A673 (cell line): ENCODE measurements at regions not wholly inside any gene's neighbourhood (a gene's known extent, or its start where the extent isn't known, plus 50 kb on each side); places are given as distances from the start of the nearest gene placed in this dataset.

Experiments
- BruUV-seq: library from RNA; stranded (reverse); fragments of 400-500 nt; replicated peaks from 2 replicates; lab custom pipeline; 2021; lab: Mats Ljungman, UMichigan
- CTCF ChIA-PET: fragments of 300-600 bp; sonication (Branson Sonifier 250); formaldehyde crosslinking; loops from one replicate; lab custom pipeline; 2022; ENCODE audit warnings: antibody characterized with exemption; lab: Charles Lee
- POLR2A ChIA-PET: fragments of 300-600 bp; sonication (Branson Sonifier 250); formaldehyde crosslinking; loops from one replicate; lab custom pipeline; 2022; ENCODE audit warnings: antibody characterized with exemption; ENCODE audit not compliant: low non-redundant PET; lab: Charles Lee
- DNase-seq: peaks from one replicate; pipeline ENCODE4 v3.0.0-alpha.2; 2015; ENCODE audit warnings: low spot score
- H3K27ac ChIP-seq: fragments of 200-600 bp; sonication (generic); 2 replicates; pipeline ENCODE4 v1.5.1; 2016; ENCODE audit warnings: mixed run types, low read depth, mild to moderate bottlenecking, mixed read lengths, antibody characterized with exemption, low read length; ENCODE audit not compliant: poor library complexity, severe bottlenecking
- H3K27me3 ChIP-seq: fragments of 200-600 bp; sonication (generic); replicated peaks from 2 replicates; pipeline ENCODE4 v1.6.1; 2017; ENCODE audit warnings: mixed run types, low read depth, mild to moderate bottlenecking, mixed read lengths, antibody characterized with exemption, low read length; ENCODE audit not compliant: insufficient read depth, poor library complexity
- H3K36me3 ChIP-seq: fragments of 200-600 bp; sonication (generic); 2 replicates; pipeline ENCODE4 v1.6.1; 2016; ENCODE audit warnings: mixed run types, mild to moderate bottlenecking, mixed read lengths, antibody characterized with exemption, low read length; ENCODE audit not compliant: insufficient read depth, poor library complexity, severe bottlenecking
- H3K4me1 ChIP-seq: fragments of 200-600 bp; sonication (generic); 2 replicates; pipeline ENCODE4 v1.6.1; 2017; ENCODE audit warnings: mixed run types, mild to moderate bottlenecking, mixed read lengths, antibody characterized with exemption, low read length; ENCODE audit not compliant: insufficient read depth, poor library complexity, severe bottlenecking
- H3K4me3 ChIP-seq: fragments of 200-600 bp; sonication (generic); 2 replicates; pipeline ENCODE4 v1.5.1; 2016; ENCODE audit warnings: low read depth, mixed run types, mild to moderate bottlenecking, mixed read lengths, low read length; ENCODE audit not compliant: poor library complexity, severe bottlenecking
- H3K9me3 ChIP-seq: fragments of 200-600 bp; sonication (generic); 2 replicates; pipeline ENCODE4 v1.6.1; 2016; ENCODE audit warnings: mixed run types, low read depth, mild to moderate bottlenecking, mixed read lengths, antibody characterized with exemption, low read length; ENCODE audit not compliant: poor library complexity, severe bottlenecking
- EZH2 ChIP-seq: fragments of 200-600 bp; sonication (generic); IDR thresholded peaks from 2 replicates; pipeline ENCODE4 v1.6.1; 2017; ENCODE audit warnings: borderline replicate concordance, low read depth, mild to moderate bottlenecking, mixed read lengths, antibody characterized with exemption, low read length; ENCODE audit not compliant: poor library complexity, severe bottlenecking
- intact Hi-C: fragments of 100-400 bp; cut with micrococcal nuclease; formaldehyde crosslinking; loops from one replicate; pipeline ENCODE4 v1.10.0; 2022; ENCODE audit not compliant: unreplicated experiment
- TF ChIP-seq, protein P1 (sequence below): fragments of 300-800, 200-600 bp; sonication (generic); conservative IDR thresholded peaks from 2 replicates; pipeline ENCODE4 v1.5.1; 2017; ENCODE audit warnings: low read depth, mild to moderate bottlenecking, antibody characterized with exemption, low read length, moderate library complexity, mixed read lengths

DNA sequence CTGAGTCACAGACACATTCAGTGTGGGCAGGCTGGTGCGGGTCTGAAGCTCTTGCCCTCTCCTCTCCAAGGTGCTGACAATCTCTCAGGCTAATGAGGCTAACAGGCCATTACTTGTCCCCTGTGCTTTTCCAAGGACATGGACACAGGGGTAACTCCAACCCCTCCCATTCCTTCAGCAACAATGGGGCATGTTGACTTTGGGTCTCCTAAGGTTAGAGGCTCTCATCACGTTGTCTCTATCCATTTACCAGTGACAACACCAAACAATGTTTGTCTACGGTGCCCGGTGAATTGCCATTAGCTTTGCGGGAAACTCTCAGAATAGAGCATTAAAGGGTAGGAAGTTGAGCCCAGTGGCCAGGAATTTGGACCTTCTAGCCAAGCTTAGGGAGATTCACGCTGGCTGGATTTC, 101.6 kb upstream of the TNS3 start:
- no peak for DNase-seq
- no peak for TF ChIP-seq EZH2
- TF ChIP-seq, protein P1, sequence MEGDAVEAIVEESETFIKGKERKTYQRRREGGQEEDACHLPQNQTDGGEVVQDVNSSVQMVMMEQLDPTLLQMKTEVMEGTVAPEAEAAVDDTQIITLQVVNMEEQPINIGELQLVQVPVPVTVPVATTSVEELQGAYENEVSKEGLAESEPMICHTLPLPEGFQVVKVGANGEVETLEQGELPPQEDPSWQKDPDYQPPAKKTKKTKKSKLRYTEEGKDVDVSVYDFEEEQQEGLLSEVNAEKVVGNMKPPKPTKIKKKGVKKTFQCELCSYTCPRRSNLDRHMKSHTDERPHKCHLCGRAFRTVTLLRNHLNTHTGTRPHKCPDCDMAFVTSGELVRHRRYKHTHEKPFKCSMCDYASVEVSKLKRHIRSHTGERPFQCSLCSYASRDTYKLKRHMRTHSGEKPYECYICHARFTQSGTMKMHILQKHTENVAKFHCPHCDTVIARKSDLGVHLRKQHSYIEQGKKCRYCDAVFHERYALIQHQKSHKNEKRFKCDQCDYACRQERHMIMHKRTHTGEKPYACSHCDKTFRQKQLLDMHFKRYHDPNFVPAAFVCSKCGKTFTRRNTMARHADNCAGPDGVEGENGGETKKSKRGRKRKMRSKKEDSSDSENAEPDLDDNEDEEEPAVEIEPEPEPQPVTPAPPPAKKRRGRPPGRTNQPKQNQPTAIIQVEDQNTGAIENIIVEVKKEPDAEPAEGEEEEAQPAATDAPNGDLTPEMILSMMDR = no peak
- CTCF ChIA-PET = no interaction called here
- Histone ChIP-seq H3K27me3 (no peaks in the 10 kb centered on the region), H3K9me3 (no peaks in the 10 kb centered on the region), H3K4me3 (no peak overlapping the region), H3K4me1 (no peaks in the 10 kb centered on the region), H3K36me3 (no peaks in the 10 kb centered on the region), H3K27ac (no peak overlapping the region)
- intact Hi-C loops = no loop called here
- POLR2A ChIA-PET = no interaction called here
- BruUV-seq = no TSS peak

DNA sequence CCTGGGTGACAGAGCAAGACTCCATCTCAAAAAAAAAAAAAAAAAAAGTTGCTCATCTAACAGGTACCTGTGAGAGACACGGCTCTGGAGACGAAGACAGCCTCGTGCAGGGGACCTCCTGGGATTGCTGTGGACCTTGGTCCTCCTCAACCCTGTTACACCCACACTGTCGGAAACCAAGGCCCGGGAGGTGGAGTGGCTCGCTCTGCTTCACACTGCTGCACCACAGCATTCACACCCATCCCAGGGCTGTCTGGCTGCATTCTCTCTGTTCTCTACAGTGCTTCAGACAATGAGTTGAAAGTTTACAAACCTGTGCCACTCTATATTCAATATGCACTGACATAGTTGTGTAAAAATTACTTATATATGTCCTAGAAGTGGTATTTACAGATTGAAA, 101.0 kb upstream of the TNS3 start:
- H3K27ac ChIP-seq = no peak overlapping the region
- no peaks in the 10 kb centered on the region for H3K36me3 ChIP-seq
- BruUV-seq = no TSS peak
- no peaks in the 10 kb centered on the region for H3K9me3 ChIP-seq
- DNase-seq = no peak
- CTCF ChIA-PET = no interaction called here
- POLR2A ChIA-PET = no interaction called here
- no peak overlapping the region for H3K4me3 ChIP-seq
- H3K27me3 ChIP-seq = no peaks in the 10 kb centered on the region
- H3K4me1 ChIP-seq = no peaks in the 10 kb centered on the region
- intact Hi-C loops = no loop called here
- TF ChIP-seq, protein P1 = no peak
- no peak for TF ChIP-seq EZH2

DNA sequence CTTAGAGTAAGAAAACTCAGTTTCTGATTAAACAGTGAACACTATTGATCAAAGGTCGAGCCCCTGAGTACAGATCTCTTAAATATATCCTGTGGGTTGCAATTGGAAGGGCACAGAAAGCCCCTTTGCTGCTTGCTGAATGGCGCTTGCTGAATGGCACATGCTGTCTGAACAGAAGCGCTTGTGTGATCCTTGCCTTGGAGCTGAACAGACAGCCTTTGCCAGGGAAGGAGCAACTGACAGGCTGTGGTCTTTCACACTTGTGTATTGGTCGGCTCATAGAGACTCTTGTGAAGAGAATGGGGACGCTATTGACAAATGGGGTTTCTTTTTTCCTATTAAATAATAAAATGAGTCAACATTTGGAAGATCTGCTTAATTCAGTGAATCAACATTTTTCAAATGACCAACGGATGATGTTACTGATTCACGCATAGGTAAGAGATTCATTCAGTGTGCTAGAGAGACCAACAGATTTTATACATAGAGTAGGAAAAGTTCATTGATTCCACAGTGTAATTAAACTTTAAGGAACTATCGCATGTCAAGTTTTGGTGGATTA, 99.4 kb upstream of the TNS3 start:
- intact Hi-C loops = no loop called here
- CTCF ChIA-PET = no interaction called here
- DNase-seq = no peak
- TF ChIP-seq, protein P1 = no peak
- TF ChIP-seq EZH2 = no peak
- Histone ChIP-seq H3K27ac (no peak overlapping the region), H3K4me3 (no peak overlapping the region), H3K4me1 (no peaks in the 10 kb centered on the region), H3K9me3 (peaks cover 4% of the 10 kb centered on the region), H3K36me3 (no peaks in the 10 kb centered on the region), H3K27me3 (no peaks in the 10 kb centered on the region)
- POLR2A ChIA-PET = no interaction called here
- BruUV-seq = no TSS peak
